Endothelial cell of umbilical vein (primary cell): ENCODE measurements at regions not wholly inside any gene's neighbourhood (a gene's known extent, or its start where the extent isn't known, plus 50 kb on each side); places are given as distances from the start of the nearest gene placed in this dataset.

Source experiments
- BruUV-seq: library from RNA; stranded (reverse); fragments of 400-500 nt; replicated peaks from 2 replicates; lab custom pipeline; 2021; lab: Mats Ljungman, UMichigan
- CTCF ChIA-PET: fragments of 300-600, 350-600 bp; sonication (Branson Sonifier 250); formaldehyde crosslinking; loops from one replicate; lab custom pipeline; 2021; ENCODE audit warnings: antibody characterized with exemption, inconsistent platforms; lab: Charles Lee
- POLR2A ChIA-PET: fragments of 300-600, 350-600 bp; sonication (Branson Sonifier 250); formaldehyde crosslinking; loops from one replicate; lab custom pipeline; 2021; ENCODE audit warnings: antibody characterized with exemption, inconsistent platforms; lab: Charles Lee
- DNase-seq: peaks from one replicate; pipeline ENCODE4 v3.0.0-alpha.2; 2011; ENCODE audit warnings: low read depth, low spot score
- FAIRE-seq: peaks from 2 replicates; lab custom pipeline; 2011; peaks lifted over from hg19 to GRCh38; lab: Jason Lieb, UNC
- H2AFZ ChIP-seq: 2 replicates; pipeline ENCODE4 v1.6.0; 2012; ENCODE audit warnings: low read depth, low read length, control low read depth, inconsistent platforms
- H3K27ac ChIP-seq: 2 replicates; pipeline ENCODE4 v1.5.1; 2011; ENCODE audit warnings: low read depth, mild to moderate bottlenecking, control low read depth, low read length, moderate library complexity; ENCODE audit not compliant: insufficient read depth
- H3K27me3 ChIP-seq, 2 experiments: 2 replicates each; pipeline versions ENCODE4 v1.6.0 to v1.6.1; 2011; ENCODE audit warnings: low read length in 2 of 2, mixed read lengths in 1 of 2; ENCODE audit not compliant: control insufficient read depth in 2 of 2, insufficient read depth in 2 of 2
- H3K36me3 ChIP-seq, 2 experiments: 2 replicates in 1 of 2; 3 replicates in 1 of 2; pipeline ENCODE4 v1.5.1; 2011; ENCODE audit warnings: low read length in 2 of 2, mild to moderate bottlenecking in 1 of 2, moderate library complexity in 1 of 2; ENCODE audit not compliant: control insufficient read depth in 2 of 2, insufficient read depth in 2 of 2; ENCODE audit errors: extremely low read depth in 1 of 2
- H3K4me1 ChIP-seq: 3 replicates; pipeline ENCODE4 v1.5.1; 2011; ENCODE audit warnings: mild to moderate bottlenecking, low read length; ENCODE audit not compliant: control insufficient read depth, insufficient read depth; ENCODE audit errors: extremely low read depth
- H3K4me2 ChIP-seq: 2 replicates; pipeline ENCODE4 v1.6.1; 2011; ENCODE audit warnings: low read length, control low read depth, mixed read lengths; ENCODE audit not compliant: insufficient read depth
- H3K4me3 ChIP-seq, 3 experiments: fragments of 200-600 bp in 1 of 3; sonication (generic), shearing (Covaris generic) in 1 of 3; replicated peaks in 1 of 3; 2 replicates each; pipeline ENCODE4 v1.5.1; 2011 to 2016; ENCODE audit warnings: control low read depth in 3 of 3, low read length in 3 of 3, mild to moderate bottlenecking in 2 of 3, inconsistent platforms in 1 of 3, low read depth in 1 of 3, moderate library complexity in 1 of 3; ENCODE audit not compliant: insufficient read depth in 1 of 3
- H3K79me2 ChIP-seq: 2 replicates; pipeline ENCODE4 v1.6.0; 2012; ENCODE audit warnings: low read length, inconsistent platforms; ENCODE audit not compliant: control insufficient read depth, insufficient read depth
- H3K9ac ChIP-seq: replicated peaks from 2 replicates; pipeline ENCODE3; 2011; ENCODE audit warnings: low read length, control low read depth; ENCODE audit not compliant: insufficient read depth; ENCODE audit errors: extremely low read depth
- H3K9me1 ChIP-seq: replicated peaks from 3 replicates; pipeline ENCODE4 v1.6.0; 2011; ENCODE audit warnings: mild to moderate bottlenecking, low read length; ENCODE audit not compliant: control insufficient read depth, insufficient read depth; ENCODE audit errors: extremely low read depth
- H3K9me3 ChIP-seq: replicated peaks from 2 replicates; pipeline ENCODE4 v1.5.1; 2012; ENCODE audit warnings: low read length, inconsistent platforms; ENCODE audit not compliant: control insufficient read depth, insufficient read depth
- H4K20me1 ChIP-seq: replicated peaks from 2 replicates; pipeline ENCODE3; 2011; ENCODE audit warnings: mild to moderate bottlenecking, low read length; ENCODE audit not compliant: control insufficient read depth, insufficient read depth; ENCODE audit errors: extremely low read depth
- EZH2 ChIP-seq: IDR thresholded peaks from 2 replicates; pipeline ENCODE4 v1.6.1; 2012; ENCODE audit warnings: borderline replicate concordance, low read depth, mild to moderate bottlenecking, moderate library complexity, low read length, inconsistent platforms; ENCODE audit not compliant: severe bottlenecking
- FOS ChIP-seq: IDR thresholded peaks from 2 replicates; pipeline ENCODE4 v1.6.1; 2011; ENCODE audit warnings: mild to moderate bottlenecking, low read length, moderate library complexity, borderline replicate concordance; ENCODE audit not compliant: insufficient read depth
- GATA2 ChIP-seq: IDR thresholded peaks from 2 replicates; pipeline ENCODE4 v1.7.0; 2011; ENCODE audit warnings: low read depth, mild to moderate bottlenecking, moderate library complexity, mixed read lengths, low read length; ENCODE audit not compliant: insufficient read length, insufficient read depth
- JUN ChIP-seq: IDR thresholded peaks from 2 replicates; pipeline ENCODE4 v1.6.1; 2011; ENCODE audit warnings: borderline replicate concordance, low read depth; ENCODE audit not compliant: insufficient read length, insufficient read depth
- MAX ChIP-seq: IDR thresholded peaks from 2 replicates; pipeline ENCODE4 v1.6.1; 2011; ENCODE audit not compliant: insufficient read depth, insufficient read length
- MYC ChIP-seq: IDR thresholded peaks from one replicate; pipeline ENCODE4 v1.6.1; 2011; ENCODE audit warnings: mild to moderate bottlenecking, low read depth, low read length
- POLR2A ChIP-seq: IDR thresholded peaks from 2 replicates; pipeline ENCODE4 v1.6.1; 2012; ENCODE audit warnings: low read depth, mild to moderate bottlenecking, control low read depth, low read length
- dilution Hi-C: fragments of 300-500 bp; cut with MboI; formaldehyde crosslinking; loops from one replicate; pipeline ENCODE4 v1.15.0; 2019; ENCODE audit warnings: low sequenced_read_pairs; ENCODE audit not compliant: extremely low pct_ligation_motif_present
- intact Hi-C: fragments of 100-400 bp; cut with micrococcal nuclease; formaldehyde crosslinking; loops from one replicate; pipeline ENCODE4 v1.10.0; 2022
- TF ChIP-seq, protein P1 (sequence below), 2 donors: IDR thresholded peaks; 1 replicate in 1 of 2; 2 replicates in 1 of 2; pipeline ENCODE4 v1.5.1; 2011; ENCODE audit warnings: low read length in 2 of 2, mild to moderate bottlenecking in 2 of 2, moderate library complexity in 2 of 2, control low read depth in 1 of 2, inconsistent platforms in 1 of 2, low read depth in 1 of 2; ENCODE audit not compliant: insufficient read depth in 1 of 2; ENCODE audit errors: extremely low read depth in 1 of 2

- no peak overlapping the region for H3K4me3 ChIP-seq
- H3K27ac ChIP-seq, result no peak overlapping the region
- CTCF ChIA-PET, result no interaction called here
- POLR2A ChIA-PET, result no interaction called here
- no peaks in the 10 kb centered on the region for H3K36me3 ChIP-seq
- H2AFZ ChIP-seq, result no peak overlapping the region
- no peaks in the 10 kb centered on the region for H3K4me1 ChIP-seq
- no peak overlapping the region for H3K4me2 ChIP-seq
- H3K27me3 ChIP-seq, result no peaks in the 10 kb centered on the region
- dilution Hi-C loops, result no loop called here
- DNase-seq, result no peak
- H3K9me3 ChIP-seq, result no peaks in the 10 kb centered on the region
- no TSS peak for BruUV-seq
- H3K79me2 ChIP-seq, result no peaks in the 10 kb centered on the region
- H4K20me1 ChIP-seq, result no peaks in the 10 kb centered on the region
- TF ChIP-seq JUN (no peak), FOS (no peak), MYC (no peak), GATA2 (no peak), POLR2A (no peak), EZH2 (no peak), MAX (no peak)
- TF ChIP-seq, protein P1, sequence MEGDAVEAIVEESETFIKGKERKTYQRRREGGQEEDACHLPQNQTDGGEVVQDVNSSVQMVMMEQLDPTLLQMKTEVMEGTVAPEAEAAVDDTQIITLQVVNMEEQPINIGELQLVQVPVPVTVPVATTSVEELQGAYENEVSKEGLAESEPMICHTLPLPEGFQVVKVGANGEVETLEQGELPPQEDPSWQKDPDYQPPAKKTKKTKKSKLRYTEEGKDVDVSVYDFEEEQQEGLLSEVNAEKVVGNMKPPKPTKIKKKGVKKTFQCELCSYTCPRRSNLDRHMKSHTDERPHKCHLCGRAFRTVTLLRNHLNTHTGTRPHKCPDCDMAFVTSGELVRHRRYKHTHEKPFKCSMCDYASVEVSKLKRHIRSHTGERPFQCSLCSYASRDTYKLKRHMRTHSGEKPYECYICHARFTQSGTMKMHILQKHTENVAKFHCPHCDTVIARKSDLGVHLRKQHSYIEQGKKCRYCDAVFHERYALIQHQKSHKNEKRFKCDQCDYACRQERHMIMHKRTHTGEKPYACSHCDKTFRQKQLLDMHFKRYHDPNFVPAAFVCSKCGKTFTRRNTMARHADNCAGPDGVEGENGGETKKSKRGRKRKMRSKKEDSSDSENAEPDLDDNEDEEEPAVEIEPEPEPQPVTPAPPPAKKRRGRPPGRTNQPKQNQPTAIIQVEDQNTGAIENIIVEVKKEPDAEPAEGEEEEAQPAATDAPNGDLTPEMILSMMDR (IDR thresholded peaks at IDR 0.05; ENCODE audit: extremely low read depth in 1 of 2, insufficient read depth in 1 of 2, low read depth in 1 of 2, low read length in 2 of 2), result no peak
- no peak for FAIRE-seq
- H3K9ac ChIP-seq, result no peak overlapping the region
- intact Hi-C loops, result no loop called here
- H3K9me1 ChIP-seq, result no peaks in the 10 kb centered on the region
Observed at GRCh38 chr17:12407495-12408252, 258.0 kb upstream of the MYOCD start.
